Activated CD4-positive, alpha-beta T cell treated with anti-CD3 and anti-CD28 coated beads, Interleukin-2, amount 50 U/mL, for 48 hours (primary cell): ENCODE measurements at regions not wholly inside any gene's neighbourhood (a gene's known extent, or its start where the extent isn't known, plus 50 kb on each side); places are given as distances from the start of the nearest gene placed in this dataset.
"Not testable (repeated sequence)": the region's sequence is repeated elsewhere in the genome, so short reads cannot be mapped to it uniquely, and the experiment has no call there.

Source experiments
- DNase-seq, 2 experiments: peaks; one replicate each; pipeline ENCODE4 v3.0.0-alpha.2; 2020

DNA sequence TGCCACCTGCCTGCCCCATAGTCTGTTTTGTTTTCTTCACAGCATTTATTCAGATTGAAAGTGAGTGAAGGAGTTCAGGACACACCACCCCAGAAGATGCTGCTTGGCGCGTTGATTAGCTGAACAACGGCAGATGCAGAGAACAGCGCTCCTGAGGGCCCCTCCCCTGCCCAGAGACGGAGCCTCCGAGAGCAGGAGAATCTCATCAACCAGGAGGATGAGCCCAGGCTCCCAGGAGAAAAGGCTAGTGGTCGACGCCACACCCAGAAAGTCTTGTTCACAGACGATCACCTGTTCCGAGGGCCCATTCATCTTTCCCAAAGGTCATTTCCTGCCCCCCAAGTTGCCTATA lies 180.4 kb upstream of the PPP1R26 start:
- no peak for DNase-seq

DNA sequence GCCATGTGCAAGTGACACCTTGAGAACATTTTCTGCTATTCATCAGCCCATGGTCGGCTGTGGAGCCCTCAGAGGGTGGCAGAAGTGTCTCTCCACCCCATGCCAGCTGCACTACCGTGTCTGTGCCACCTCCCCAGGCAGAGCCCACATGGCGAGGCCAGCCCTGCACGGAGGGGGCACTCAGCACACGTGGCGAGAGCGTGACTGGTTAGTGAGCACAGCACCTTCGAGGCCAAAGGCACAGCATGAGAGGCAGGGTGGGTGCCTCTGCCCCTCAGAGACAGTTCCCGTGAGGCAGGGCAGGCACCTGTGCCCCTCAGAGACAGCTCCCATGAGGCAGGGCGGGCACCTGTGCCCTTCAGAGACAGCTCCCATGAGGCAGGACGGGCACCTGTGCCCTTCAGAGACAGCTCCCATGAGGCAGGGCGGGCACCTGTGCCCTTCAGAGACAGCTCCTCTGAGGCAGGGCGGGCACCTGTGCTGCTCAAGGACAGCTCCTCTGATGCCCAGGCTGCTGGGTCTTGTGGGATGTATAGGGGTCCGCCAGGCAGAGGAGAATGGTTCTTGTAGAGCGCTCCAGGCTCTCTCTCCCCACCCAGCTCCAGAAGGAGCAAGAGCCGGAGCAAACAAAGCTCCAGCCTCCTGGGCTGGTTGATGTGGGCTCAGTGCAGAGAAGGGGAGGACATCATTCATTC lies 179.8 kb upstream of the PPP1R26 start:
- no peak for DNase-seq

DNA sequence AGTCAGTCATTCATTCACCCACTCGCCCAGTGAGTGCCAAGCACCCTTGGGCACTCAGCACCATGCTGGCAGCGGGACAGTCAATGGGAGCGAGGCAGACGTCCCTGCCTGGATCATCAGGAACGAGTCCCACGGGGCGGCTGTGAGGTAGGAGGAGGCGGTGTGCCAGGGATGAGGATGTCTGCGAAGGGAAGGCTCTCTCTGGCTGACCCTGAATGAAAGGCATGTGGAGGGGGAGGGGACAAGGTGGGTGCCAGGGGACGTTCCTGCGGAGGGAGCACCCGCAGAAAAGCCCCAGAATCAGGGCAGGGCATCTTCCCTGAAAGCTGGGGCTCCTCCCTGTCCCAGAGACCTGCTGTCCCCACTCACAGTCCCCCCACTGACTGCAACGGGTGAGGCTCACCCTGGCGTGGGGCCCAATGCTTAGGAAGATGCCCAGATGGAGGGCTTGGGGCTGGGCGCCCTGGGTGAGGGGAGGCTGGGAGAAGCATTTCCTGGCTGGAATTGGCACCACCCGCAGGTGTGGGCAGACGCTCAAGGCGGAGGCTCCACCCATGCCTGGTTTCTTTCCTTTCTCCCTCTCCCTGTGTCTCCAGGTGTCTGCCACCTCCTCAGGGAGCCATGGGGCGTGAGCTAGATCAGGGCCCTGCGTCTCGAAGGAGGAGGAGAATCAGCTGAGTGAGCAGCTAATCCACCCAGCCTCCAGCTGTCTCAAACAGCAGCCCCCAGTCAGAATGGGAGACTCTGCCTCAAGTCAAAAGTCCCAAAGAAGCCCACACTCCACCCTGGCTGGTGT lies 179.0 kb upstream of the PPP1R26 start:
- DNase-seq = no peak

DNA sequence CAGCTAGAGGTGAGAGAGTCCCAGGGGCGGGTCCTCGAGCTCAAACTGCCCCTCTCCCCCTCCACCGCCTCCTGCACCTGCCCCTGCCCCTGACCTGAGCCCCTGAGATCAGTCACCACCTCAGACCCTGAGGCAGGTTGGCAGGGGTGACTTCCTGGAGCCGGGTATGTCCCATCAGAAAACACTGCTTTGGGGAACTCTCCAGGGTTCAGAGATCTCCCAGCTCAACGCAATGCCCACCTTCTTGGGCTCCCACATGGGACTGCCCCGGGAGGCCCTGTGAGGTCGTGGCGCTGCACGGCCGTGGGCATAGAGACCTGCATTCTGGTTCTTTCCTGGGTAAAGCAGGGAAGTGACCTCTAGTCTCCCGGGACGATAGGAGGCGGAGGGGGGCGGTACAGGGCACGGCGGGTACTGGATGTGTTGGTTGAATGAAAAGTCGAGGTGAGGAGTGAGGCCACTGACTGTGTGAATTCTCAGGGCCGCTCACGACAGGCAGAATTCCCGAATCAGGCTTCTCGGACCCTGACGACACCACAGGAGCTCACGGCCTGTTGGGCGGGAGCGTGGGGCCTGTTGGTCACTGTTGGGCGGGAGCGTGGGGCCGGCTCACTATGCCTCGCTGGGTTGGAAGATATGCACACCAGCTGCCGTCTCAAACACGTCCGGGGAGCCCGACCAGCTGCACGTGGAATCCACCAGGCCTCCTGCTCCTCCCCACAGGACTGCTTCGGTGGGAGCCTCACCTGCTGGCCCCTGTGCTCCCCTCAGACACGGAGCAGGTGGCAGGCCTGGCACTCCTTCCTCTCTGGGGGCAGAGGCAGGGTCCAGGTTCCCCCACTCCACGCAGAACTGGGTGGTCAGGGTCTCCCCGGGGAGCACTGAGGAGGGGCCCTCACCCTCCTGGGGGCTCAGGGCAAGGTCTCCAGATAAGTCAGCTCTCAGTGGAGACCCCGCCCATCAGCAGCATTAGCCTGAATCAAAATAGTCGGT lies 178.0 kb upstream of the PPP1R26 start:
- DNase-seq = no peak

DNA sequence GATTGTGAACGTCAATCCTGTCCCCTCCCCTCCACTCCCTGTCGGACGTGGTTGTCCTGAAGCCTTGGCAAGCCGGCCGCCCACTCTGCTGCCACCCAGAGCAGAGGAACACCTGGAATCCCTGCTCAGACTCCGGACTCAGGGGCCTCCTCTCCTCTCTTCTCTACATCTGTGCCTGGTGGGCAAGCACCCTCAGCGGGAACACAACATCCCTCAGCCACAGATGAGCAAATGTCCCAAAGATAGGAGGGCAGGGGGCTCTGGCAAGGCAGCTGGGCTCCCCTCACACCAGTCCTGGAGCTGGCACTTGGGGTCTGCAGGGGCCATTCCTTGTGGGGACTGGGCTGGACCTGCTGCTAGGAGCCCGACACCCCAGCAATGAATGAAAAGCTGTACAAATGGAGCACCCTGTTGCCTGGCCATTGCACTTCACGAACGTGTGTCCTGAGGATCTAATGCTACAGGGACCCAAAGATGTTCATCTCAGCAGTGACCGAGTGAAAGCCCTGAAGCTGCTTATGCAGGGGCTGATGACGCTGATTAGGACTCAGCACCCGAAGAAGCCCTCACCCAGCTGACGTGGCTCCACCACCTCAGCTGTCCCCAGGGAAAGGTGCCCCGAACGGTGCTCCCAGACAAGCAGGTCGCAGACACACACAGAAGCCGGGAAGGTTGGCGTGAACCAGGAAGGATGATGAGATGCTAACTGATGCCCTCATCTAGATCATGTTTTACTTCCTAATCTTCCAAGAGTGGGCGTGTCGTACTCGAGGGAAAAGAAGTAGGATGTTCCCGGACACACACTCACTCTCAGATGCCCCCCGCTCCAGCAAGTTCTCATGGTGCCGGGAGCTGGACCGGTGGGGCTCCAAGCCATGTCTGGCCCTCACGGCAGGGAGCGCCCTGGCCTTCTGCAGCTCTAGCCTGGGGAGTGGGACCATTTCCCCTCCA lies 177.0 kb upstream of the PPP1R26 start:
- DNase-seq = no peak

DNA sequence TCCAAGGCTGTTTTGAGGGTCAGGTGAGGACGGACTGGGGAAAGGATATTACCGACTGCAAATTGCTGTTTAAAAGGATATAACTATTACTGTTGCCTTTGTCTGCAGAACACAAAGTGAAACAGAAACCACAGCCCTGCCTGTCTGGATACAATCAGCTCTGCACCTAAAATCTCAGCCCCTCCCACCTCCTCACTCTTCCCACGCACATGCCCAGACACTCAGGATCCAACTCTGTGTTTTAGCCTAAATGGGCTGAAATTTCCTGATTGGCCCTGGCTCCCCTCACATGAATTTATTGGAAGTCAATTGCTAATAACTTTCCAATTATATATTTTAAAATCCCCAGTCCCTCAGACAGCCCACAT lies 176.3 kb upstream of the PPP1R26 start:
- no peak for DNase-seq

DNA sequence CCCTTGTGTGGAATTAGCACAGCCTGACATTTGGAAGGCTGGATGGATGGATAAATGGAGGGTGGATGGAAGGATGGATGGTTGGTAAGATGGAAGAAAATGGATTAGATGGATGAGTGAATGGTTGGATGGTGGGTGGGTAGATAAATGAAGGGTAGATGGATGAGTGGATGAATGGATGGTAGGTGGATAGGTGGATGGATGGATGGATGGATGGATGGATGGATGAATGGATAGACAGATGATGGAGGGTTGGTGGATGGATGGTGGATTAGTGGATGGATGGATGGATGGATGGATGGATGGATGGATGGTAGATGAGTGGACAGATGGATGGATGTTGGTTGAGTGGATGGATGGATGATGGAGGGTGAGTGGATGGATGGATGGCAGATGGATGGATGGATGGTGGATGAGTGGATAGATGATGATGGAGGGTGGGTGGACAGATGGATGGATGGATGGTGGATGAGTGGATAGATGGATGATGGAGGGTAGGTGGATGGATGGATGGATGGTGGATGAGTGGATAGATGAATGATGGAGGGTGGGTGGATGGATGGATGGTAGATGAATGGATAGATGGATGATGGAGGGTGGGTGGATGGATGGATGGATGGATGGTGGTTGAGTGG lies 175.6 kb upstream of the PPP1R26 start:
- DNase-seq = no peak

DNA sequence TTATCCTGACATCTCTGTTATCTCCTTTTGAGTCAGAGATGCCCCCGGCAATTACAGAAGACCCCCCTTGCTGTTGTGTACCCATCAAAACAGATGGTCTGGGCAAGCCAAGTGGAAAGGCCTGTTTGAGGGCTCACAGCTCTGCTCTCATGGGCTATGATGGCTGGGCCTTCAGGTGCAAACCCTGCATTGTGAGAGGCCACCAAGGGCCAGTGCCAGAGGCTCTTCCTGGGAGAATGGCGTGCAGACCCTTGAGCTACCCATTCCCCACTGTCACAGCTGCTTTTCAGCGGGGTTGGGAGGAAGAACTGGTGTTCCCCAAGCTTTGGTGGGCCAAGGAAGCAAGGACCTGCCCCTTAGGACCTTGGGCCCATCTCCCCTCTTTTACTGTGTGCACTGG lies 174.7 kb upstream of the PPP1R26 start:
- no peak for DNase-seq

DNA sequence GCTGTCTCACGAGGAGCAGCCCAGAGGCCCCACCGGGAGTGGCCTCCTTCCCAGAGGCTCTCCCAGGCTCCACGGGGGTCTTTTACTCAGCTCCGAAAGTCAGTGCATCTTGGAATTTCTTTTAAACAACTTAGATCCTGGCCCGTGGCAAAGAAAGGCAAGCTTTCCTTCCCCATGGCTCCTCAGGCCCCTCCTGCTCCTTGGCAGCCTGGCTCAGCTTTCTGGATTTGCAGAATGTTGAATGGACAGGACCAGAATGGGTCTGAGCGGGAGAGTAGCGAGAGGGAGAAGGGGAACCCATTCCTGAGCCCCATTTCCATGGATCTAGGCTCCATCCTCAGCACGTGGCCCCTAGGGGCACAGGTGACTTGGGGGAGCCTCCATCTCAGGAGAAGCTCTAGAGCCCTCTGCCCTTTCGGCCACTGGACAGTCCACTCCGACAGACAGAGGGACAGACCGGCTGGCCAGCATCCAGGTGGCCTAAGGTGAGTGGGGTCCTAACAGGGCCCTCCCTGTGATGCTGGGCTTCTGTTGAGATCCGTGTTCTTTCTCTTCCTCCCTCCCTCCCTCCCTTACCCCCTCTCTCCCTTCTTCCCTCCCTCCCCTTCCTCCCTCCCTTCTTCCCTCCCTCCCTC lies 173.9 kb upstream of the PPP1R26 start:
- no peak for DNase-seq

DNA sequence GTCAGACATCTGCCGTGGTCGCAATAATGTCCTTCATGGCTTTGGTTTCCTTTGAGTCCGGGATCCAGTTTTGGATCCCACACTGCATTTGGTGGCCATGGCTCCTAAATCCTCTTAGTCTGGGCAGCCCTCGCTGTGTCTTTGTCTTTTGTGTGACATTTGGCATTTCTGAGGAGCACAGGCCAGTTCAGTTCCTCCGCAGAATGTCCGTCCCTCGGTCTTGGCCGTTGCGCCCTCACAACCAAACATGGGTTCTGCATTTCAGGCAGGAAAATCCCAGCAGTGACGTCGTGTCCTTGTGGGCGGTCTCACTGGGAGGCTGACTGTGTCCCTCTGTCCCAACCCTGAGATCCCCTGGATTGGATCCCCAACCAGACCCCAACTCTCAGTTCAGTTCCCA lies 172.9 kb upstream of the PPP1R26 start:
- DNase-seq = no peak

DNA sequence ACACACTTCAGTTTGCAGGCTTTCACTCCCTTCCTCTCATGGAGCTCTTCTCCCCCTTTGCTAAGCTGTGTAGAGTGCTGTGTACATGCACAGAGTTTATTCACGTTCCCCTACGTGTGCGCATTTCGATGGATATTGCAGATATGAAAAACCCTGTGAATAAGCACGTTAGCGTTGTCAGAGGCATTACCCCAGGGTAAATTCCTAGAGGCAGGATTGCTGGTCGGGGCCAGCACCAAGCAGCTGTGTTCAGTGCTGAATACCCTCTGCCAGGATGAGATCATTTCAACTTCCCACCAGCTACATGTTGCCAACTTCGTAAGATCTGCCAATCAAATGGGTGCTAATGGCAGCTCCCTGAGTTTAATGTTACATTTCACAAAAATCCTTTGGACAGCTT lies 172.3 kb upstream of the PPP1R26 start:
- no peak for DNase-seq

DNA sequence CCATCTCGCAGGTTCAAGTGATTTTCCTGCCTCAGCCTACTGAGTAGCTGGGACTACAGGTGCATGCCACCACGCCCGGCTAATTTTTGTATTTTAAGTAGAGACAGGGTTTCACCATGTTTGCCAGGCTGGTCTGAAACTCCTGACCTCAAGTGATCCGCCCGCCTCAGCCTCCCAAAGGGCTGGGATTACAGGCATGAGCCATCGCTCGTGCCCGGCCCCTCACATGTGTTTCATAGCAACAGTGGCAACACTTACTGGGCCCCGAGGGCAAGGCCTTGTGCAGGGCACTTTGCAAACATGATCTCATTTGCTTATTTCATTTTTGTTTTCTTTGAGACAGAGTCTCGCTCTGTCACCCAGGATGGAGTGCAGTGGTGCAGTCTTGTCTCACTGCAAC lies 171.7 kb upstream of the PPP1R26 start:
- not testable (repeated sequence) for DNase-seq

DNA sequence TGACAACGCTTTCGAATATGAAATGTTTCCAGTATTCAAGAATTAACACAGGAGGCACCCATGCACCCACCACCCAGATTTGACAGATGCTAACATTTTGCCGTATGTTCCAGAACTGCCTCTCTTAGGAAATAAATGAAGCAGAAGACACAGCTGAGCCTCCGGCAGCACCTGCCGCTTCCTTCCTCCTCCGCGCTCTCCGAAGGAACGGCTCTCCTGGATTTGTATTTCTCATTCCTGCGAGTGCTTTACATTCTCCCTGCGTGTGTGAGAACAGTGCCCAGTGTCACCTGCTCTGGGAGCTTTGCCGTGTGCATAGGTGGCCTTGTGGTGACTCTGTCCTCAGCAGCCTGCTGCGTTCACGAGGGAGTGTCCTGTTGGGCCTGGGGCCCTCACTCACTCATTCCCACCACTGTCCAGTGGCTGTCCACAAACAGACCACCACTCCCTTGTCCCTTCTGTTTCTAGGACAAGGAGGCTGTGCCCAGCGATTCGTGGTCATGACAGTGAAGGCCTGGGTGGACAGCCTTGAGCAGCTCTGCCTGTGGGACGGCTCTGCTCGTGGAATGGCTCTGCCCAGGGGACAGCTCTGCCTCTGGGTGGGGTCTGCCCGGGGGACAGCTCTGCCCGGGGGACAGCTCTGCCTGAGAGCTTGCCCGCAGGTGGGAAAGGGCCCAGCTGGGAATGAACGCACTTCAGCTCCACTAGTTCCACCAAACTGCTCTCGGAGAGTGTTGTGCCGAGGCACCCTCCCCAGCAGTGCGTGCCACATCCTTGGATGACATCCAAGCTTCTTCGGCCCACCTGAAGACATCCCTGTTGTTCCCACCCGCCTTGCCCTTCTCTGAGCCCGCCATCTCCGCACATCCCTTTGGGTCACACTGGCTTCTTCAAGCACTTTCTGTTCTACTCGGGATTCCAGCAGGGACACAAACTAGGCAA lies 170.5 kb upstream of the PPP1R26 start:
- no peak for DNase-seq

DNA sequence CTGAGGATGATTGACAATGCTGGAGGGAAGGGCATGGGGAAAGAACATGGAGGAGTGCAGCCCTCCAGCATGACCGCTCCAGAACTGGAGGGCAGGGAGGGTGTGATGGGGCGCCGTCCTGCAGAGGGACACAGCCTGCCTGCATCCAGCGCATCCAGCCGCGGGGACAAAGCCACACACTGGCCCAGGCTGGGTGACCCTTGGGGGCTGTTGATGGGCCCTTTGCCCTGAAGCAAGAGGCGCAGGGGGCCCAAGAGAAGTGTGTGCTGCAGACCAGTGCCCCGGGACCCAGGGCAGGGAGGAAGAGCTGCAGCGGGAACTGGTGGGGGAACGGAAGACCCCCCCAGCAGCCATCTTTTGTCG lies 169.8 kb upstream of the PPP1R26 start:
- DNase-seq = no peak

DNA sequence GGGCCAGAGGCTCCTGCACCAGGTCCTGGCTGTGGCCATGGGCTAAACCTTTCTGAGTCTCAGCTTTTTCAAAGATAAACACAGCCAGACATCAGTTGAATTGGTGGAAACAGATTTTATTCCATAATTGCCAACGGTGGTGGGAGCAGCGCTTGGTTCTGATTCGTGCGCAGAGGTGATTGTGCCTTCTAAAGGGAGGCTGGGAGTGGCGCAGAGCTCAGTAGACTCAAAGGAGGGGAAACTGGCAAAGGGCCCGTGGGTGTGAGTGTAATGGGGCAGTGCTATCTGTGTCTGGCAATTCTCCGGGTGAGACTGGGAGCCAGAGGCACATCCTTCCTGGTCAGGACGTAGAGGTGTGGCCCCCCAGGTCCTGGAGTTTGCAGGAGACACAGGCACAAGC lies 169.4 kb upstream of the PPP1R26 start:
- no peak for DNase-seq

DNA sequence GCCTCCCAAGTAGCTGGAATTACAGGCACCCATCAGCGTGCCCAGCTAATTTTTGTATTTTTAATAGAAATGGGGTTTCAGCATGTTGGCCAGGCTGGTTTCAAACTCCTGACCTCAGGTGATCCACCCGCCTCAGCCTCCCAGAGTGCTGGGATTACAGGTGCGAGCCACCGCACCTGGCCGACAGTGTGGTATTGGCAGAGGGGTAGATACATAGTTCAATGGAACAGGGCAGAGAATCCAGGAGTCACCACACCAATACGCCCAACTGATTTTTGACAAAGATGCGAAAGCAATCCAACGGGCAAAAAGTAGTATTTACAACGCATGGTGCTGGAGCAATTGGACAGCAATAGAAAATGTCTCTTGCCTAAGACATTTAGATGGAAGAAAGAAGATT lies 164.0 kb upstream of the PPP1R26 start:
- no peak for DNase-seq

DNA sequence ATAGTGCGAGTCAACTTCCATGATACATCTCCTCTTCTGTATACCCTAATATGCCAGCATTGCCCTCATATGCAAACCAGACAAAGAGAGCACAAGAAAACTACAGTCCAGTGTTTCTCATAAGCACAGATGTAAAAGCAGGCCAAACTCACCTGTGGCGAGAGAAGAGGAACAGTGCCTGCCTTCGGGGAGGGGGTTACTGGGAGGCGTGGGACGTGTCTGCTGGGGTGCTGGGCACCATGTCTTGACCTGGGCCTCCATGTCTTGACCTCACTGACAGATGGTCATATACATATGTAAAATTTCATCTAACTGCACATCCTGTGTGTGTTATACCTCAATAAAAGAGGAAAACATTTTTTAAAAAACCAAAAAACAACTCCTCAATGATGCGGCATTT lies 159.3 kb upstream of the PPP1R26 start:
- no peak for DNase-seq

DNA sequence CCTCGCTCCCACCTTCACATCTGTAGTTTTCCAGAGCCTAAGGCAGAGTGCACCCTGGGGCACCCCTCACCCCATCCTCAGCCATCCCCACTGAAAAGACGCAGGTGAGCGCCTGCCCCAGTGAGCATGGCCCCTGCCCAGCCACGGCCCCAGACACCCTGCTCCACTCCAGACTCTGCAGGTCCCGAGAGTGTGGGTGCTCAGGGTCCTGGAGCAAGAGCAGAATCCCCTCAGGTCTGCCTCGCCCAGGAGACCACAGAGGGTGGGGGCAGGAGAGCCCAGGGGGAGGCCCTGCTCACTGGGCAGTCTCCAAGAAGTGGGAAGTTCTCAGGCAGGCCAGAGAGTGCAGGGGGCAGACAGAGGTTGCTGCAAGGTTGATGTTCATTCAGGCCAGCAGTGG lies 158.6 kb upstream of the PPP1R26 start:
- DNase-seq = no peak

DNA sequence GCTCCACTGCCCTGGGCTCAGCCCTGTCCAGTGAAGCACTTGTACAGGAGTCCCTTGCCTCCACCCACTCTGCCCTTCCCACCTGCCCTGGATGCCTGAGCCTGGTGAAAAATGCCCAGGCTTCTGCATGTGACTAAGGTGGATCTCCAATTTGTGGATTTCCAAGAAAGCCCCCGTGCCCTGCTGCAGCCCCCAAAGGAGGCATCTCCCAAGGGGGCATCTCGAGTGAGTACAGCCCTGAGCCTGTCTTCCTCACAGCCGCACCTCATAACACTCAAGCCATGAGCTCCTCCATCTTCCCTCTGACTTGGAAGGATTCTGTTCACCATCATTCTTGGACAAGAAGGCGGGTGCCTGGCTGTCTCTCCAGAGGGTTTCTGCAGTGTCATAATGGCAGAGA lies 158.0 kb upstream of the PPP1R26 start:
- DNase-seq = no peak

DNA sequence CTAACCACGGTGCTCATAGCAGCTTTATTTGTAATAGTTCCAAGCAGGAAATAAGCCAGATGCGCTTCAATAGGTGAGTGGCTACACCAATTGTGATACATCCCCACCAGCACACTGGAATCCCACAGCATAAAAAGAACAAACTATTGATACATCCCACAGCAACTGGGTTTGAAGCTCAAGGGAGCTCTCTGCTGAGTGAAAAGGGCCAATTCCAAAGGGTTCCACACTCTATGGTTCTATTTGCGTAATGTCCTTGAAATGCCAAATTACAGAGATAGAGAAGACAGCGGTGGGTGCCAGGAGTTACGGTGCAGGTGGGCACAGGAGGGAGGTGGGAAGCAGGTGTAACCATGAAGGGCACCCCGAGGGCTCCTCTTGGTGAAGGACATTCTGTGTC lies 155.3 kb upstream of the PPP1R26 start:
- DNase-seq = no peak
